Spleen (tissue), 3 donors: ENCODE measurements at regions not wholly inside any gene's neighbourhood (a gene's known extent, or its start where the extent isn't known, plus 50 kb on each side); places are given as distances from the start of the nearest gene placed in this dataset.

ENCODE experiments used
- POLR2A ChIP-seq, 3 donors: fragments of 450-650 bp; IDR thresholded peaks; one replicate each; pipeline ENCODE4 v1.5.1; 2017; ENCODE audit warnings: antibody characterized with exemption in 3 of 3, mild to moderate bottlenecking in 1 of 3
- POLR2AphosphoS5 ChIP-seq, 3 donors: sonication (generic); formaldehyde crosslinking; IDR thresholded peaks; one replicate each; pipeline ENCODE4 v1.5.1; 2017; ENCODE audit warnings: antibody characterized with exemption in 3 of 3

DNA sequence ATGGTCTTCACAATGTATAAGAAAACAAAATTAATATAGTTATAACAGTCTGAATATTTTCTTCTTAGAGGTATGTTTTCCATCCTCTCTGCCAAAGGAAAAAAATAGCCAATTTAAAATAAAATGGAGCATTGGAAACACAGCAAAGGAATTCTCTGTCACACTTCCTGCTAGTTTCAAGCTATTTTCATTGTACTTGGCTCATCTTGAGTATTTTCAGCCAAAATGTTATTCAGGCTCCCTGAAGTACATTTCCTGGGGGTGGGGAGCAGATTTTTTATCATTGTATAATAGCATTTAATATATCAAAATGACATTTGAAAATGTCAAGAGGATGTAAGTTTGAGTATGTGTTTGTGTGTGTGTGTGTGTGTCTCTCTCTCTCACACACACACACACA is 463.6 kb upstream of the REG3G start:
- TF ChIP-seq POLR2AphosphoS5 (IDR thresholded peaks at IDR 0.05), result no peak
- no peak for TF ChIP-seq POLR2A (IDR thresholded peaks at IDR 0.05)
